Mesenchymal stem cell (in vitro differentiated cells and primary cell): ENCODE measurements at regions not wholly inside any gene's neighbourhood (a gene's known extent, or its start where the extent isn't known, plus 50 kb on each side); places are given as distances from the start of the nearest gene placed in this dataset.

Source experiments
- DNase-seq: peaks from one replicate; pipeline ENCODE4 v3.0.0-alpha.2; 2013
- H2AFZ ChIP-seq: one replicate; pipeline ENCODE4 v1.6.1; 2013; ENCODE audit warnings: low read depth, mild to moderate bottlenecking, control low read depth, inconsistent platforms, low read length, moderate library complexity
- H2AK5ac ChIP-seq: 2 replicates; pipeline ENCODE4 v1.6.1; 2013; ENCODE audit warnings: low read length, moderate library complexity, mild to moderate bottlenecking, inconsistent platforms; ENCODE audit not compliant: severe bottlenecking
- H2BK120ac ChIP-seq: one replicate; pipeline ENCODE4 v1.6.1; 2013; ENCODE audit warnings: low read depth, mild to moderate bottlenecking, inconsistent platforms, low read length, moderate library complexity
- H2BK12ac ChIP-seq, 2 experiments: one replicate each; pipeline ENCODE4 v1.6.1; 2013; ENCODE audit warnings: inconsistent platforms in 2 of 2, low read length in 2 of 2, mild to moderate bottlenecking in 2 of 2, moderate library complexity in 2 of 2, control low read depth in 1 of 2
- H2BK15ac ChIP-seq: one replicate; pipeline ENCODE4 v1.6.1; 2013; ENCODE audit warnings: mild to moderate bottlenecking, low read depth, inconsistent platforms; ENCODE audit not compliant: poor library complexity, severe bottlenecking
- H2BK5ac ChIP-seq: 2 replicates; pipeline ENCODE4 v1.6.1; 2013; ENCODE audit warnings: low read depth, mild to moderate bottlenecking, low read length, control low read depth, inconsistent platforms; ENCODE audit not compliant: poor library complexity, severe bottlenecking
- H3K14ac ChIP-seq, 2 experiments: one replicate each; pipeline ENCODE4 v1.6.1; 2013; ENCODE audit warnings: inconsistent platforms in 2 of 2, low read length in 2 of 2, control low read depth in 1 of 2, mild to moderate bottlenecking in 1 of 2, moderate library complexity in 1 of 2
- H3K18ac ChIP-seq, 2 experiments: one replicate each; pipeline ENCODE4 v1.6.1; 2013; ENCODE audit warnings: inconsistent platforms in 2 of 2, low read length in 2 of 2, control low read depth in 1 of 2, low read depth in 1 of 2, mild to moderate bottlenecking in 1 of 2
- H3K23ac ChIP-seq, 2 experiments: one replicate each; pipeline ENCODE4 v1.6.1; 2013; ENCODE audit warnings: inconsistent platforms in 2 of 2, low read length in 2 of 2, mild to moderate bottlenecking in 2 of 2, moderate library complexity in 2 of 2, control low read depth in 1 of 2
- H3K27ac ChIP-seq: 2 replicates; pipeline ENCODE4 v1.5.1; 2013; ENCODE audit warnings: mild to moderate bottlenecking, moderate library complexity, low read length, control low read depth, inconsistent platforms; ENCODE audit not compliant: poor library complexity, severe bottlenecking
- H3K27me3 ChIP-seq, 2 experiments: 2 replicates each; pipeline versions ENCODE4 v1.6.1 to v1.7.0; 2013; ENCODE audit warnings: low read length in 2 of 2, mild to moderate bottlenecking in 2 of 2, moderate library complexity in 2 of 2, control low read depth in 1 of 2, inconsistent platforms in 1 of 2; ENCODE audit not compliant: control insufficient read depth in 1 of 2, insufficient read depth in 1 of 2
- H3K36me3 ChIP-seq, 2 experiments: 2 replicates each; pipeline versions ENCODE4 v1.6.1 to v1.7.0; 2013; ENCODE audit warnings: low read length in 2 of 2, control low read depth in 1 of 2, inconsistent platforms in 1 of 2, low read depth in 1 of 2, mild to moderate bottlenecking in 1 of 2; ENCODE audit not compliant: insufficient read depth in 2 of 2, control insufficient read depth in 1 of 2
- H3K4ac ChIP-seq, 2 experiments: one replicate each; pipeline ENCODE4 v1.6.1; 2013; ENCODE audit warnings: inconsistent platforms in 2 of 2, low read length in 2 of 2, mild to moderate bottlenecking in 2 of 2, moderate library complexity in 2 of 2, control low read depth in 1 of 2, low read depth in 1 of 2
- H3K4me1 ChIP-seq: 2 replicates; pipeline ENCODE4 v1.6.1; 2013; ENCODE audit warnings: low read depth, low read length, control low read depth; ENCODE audit not compliant: control insufficient read depth, insufficient read depth
- H3K4me2 ChIP-seq: 2 replicates; pipeline ENCODE4 v1.6.1; 2013; ENCODE audit warnings: low read length, mild to moderate bottlenecking, inconsistent platforms; ENCODE audit not compliant: poor library complexity, severe bottlenecking
- H3K4me3 ChIP-seq, 2 experiments: 2 replicates each; pipeline versions ENCODE4 v1.5.1 to v1.7.0; 2013; ENCODE audit warnings: low read length in 2 of 2, mild to moderate bottlenecking in 2 of 2, control low read depth in 1 of 2, low read depth in 1 of 2; ENCODE audit not compliant: insufficient read depth in 1 of 2
- H3K79me1 ChIP-seq: replicated peaks from 2 replicates; pipeline ENCODE4 v1.6.1; 2013; ENCODE audit warnings: mild to moderate bottlenecking, control low read depth, low read length, inconsistent platforms; ENCODE audit not compliant: poor library complexity, severe bottlenecking
- H3K9ac ChIP-seq: 2 replicates; pipeline ENCODE4 v1.7.0; 2013; ENCODE audit warnings: mild to moderate bottlenecking, low read length, moderate library complexity
- H3K9me3 ChIP-seq: 2 replicates; pipeline ENCODE4 v1.7.0; 2013; ENCODE audit warnings: mild to moderate bottlenecking, low read length; ENCODE audit not compliant: control insufficient read depth
- H4K8ac ChIP-seq: one replicate; pipeline ENCODE4 v1.6.1; 2013; ENCODE audit warnings: inconsistent platforms, mild to moderate bottlenecking, low read length, moderate library complexity
- H4K91ac ChIP-seq: one replicate; pipeline ENCODE4 v1.6.1; 2013; ENCODE audit warnings: mild to moderate bottlenecking, low read length, inconsistent platforms
- WGBS: methylation state at CpG from one replicate; pipeline ENCODE4 v1.1.7; 2013; ENCODE audit warnings: mixed read lengths; 5-methylcytosine and 5-hydroxymethylcytosine counted together

DNA sequence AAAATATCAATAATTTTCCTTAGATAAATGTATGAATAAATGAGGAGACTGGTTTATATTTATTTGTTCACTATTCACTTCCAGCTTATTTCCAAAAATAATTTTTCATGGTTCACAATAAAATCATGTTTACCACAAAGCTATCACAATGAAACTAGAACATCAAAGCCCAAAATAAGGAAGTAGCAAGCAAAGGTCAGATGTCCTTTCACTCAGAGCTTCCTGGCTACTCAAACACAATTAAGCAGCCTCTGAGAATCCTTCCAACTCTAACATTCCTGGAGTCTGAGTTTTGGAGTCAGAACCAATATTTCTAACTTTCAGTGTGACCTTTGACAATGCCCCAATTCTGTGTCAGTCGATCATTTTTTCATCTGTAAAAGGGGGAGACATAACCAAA is 527.0 kb downstream of the SOX6 start:
- no peak for DNase-seq
- H3K4ac ChIP-seq, result no peak overlapping the region
- H3K4me1 ChIP-seq, result no peaks in the 10 kb centered on the region
- no peak overlapping the region for H3K23ac ChIP-seq
- H3K27ac ChIP-seq, result no peak overlapping the region
- no peaks in the 10 kb centered on the region for H3K79me1 ChIP-seq
- no peak overlapping the region for H3K18ac ChIP-seq
- no peak overlapping the region for H2BK120ac ChIP-seq
- no peak overlapping the region for H2BK15ac ChIP-seq
- peaks cover 0 to 6% of the 10 kb centered on the region in 2 experiments for H3K27me3 ChIP-seq
- no peak overlapping the region for H2AFZ ChIP-seq
- H2BK12ac ChIP-seq, result no peak overlapping the region
- no peaks in the 10 kb centered on the region for H3K36me3 ChIP-seq
- H3K4me2 ChIP-seq, result no peak overlapping the region
- no peak overlapping the region for H3K14ac ChIP-seq
- no peak overlapping the region for H4K8ac ChIP-seq
- 80% methylated on average over 1 of the region's 1 CpG for WGBS
- H4K91ac ChIP-seq, result no peak overlapping the region
- no peaks in the 10 kb centered on the region for H3K9me3 ChIP-seq
- H3K9ac ChIP-seq, result no peak overlapping the region
- no peak overlapping the region for H2AK5ac ChIP-seq
- no peak overlapping the region for H2BK5ac ChIP-seq
- H3K4me3 ChIP-seq, result no peak overlapping the region

DNA sequence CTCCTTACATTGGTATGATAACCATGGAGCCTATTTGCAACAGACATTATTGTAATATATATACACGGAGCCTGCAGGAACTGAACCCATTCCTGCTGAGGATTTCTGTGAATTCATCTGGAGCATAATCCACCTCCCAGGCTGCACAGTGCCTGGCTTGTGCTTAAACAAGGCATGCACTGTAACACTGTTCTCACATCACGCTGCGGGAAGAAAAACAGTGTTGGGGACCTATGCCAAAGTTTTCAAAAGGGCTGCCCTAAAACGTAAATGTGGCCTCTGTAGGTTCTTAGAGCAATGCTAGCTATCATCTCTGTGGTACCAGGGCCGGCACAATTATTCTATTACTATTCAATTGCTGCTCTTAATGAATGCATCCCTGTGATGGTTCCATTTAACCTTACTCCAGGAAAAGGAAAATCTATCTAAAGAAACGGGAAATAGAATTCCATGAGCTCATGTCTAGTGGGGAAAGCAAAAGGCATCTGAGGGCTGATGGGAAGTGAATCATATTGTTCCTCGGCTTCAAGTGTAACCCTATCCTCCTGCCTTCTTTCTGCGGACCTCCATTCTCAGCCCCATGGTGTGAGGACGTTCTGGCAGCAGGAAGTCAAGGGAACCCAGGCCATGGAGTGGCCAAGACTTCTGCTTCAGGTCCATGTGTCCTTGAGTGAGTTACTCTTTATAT is 525.5 kb downstream of the SOX6 start:
- Histone ChIP-seq H3K4ac (no peak overlapping the region), H3K36me3 (no peaks in the 10 kb centered on the region), H3K27ac (no peak overlapping the region), H2AFZ (no peak overlapping the region), H3K4me3 (no peak overlapping the region), H3K79me1 (no peaks in the 10 kb centered on the region), H3K14ac (no peak overlapping the region), H2BK5ac (no peak overlapping the region), H3K9me3 (no peaks in the 10 kb centered on the region), H2AK5ac (no peak overlapping the region), H3K9ac (no peak overlapping the region), H3K4me2 (no peak overlapping the region), H3K4me1 (no peaks in the 10 kb centered on the region), H3K18ac (no peak overlapping the region), H2BK15ac (no peak overlapping the region), H3K23ac (no peak overlapping the region), H2BK12ac (no peak overlapping the region), H2BK120ac (no peak overlapping the region), H4K91ac (no peak overlapping the region), H3K27me3 (peaks cover 0 to 10% of the 10 kb centered on the region in 2 experiments), H4K8ac (no peak overlapping the region)
- WGBS, result 89% methylated on average over 8 of the region's 9 CpGs
- DNase-seq, result no peak

DNA sequence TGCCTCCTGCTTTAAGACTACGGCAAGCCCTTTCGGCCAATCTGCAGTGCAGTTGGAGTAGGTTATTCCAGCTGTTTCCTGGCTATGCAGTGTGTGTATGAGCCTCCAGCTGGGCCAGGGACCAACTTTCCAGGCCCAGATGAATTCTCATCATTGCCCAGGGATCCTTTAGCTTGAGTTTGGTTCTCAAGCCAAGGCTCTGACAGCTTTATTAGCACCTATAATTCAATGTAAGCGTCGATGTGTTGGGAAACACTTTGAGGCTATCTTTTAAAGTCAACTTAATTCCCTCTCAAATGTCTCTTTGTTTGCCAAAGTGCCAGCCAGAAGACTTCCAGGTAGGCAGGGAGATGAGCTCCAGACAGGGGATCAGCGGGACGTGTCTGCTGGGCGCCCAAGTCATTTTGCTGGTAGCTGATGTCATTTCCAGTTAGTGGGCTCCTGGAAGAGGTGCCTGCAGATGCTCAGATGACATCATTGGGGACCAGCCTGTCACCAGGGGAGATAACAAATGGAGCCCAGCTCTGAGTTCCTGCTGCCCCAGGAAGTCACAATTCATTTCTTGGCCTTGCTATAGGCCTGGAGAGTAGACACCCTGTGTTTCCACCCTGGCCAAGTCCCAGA is 520.4 kb downstream of the SOX6 start:
- Histone ChIP-seq H3K4me1 (no peaks in the 10 kb centered on the region), H3K18ac (no peak overlapping the region), H3K36me3 (no peaks in the 10 kb centered on the region), H3K9me3 (no peaks in the 10 kb centered on the region), H2AK5ac (no peak overlapping the region), H2BK15ac (no peak overlapping the region), H2AFZ (no peak overlapping the region), H3K27ac (no peak overlapping the region), H3K4ac (peak overlapping the region in 1 of 2 experiments; percentile 20), H3K27me3 (peaks cover 7 to 16% of the 10 kb centered on the region in 2 experiments), H4K91ac (no peak overlapping the region), H3K79me1 (no peaks in the 10 kb centered on the region), H2BK12ac (no peak overlapping the region), H3K14ac (no peak overlapping the region), H4K8ac (no peak overlapping the region), H3K4me3 (no peak overlapping the region), H2BK120ac (no peak overlapping the region), H2BK5ac (no peak overlapping the region), H3K4me2 (no peak overlapping the region), H3K9ac (no peak overlapping the region), H3K23ac (no peak overlapping the region)
- DNase-seq, result no peak
- WGBS, result 42% methylated on average over 7 of the region's 7 CpGs

DNA sequence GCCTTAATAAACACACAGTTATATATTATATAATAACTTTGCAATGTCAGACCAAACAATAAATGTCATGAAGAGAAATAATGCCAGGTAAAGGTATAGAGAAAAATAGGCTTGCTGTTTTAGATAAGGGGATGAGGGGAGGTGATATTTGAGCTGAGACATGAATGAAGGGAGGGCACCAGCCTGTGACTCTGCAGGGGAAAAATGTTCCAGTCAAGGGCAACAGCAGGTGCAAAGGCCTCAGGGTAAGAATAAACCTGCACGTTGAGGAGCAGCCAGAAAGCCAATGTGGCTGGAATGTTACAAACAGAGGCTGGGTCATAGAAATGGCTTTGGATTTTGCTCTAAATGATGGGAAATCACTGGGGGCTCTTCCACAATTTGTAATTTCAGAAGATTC is 519.6 kb downstream of the SOX6 start:
- H2BK5ac ChIP-seq, result no peak overlapping the region
- H3K4me1 ChIP-seq, result no peaks in the 10 kb centered on the region
- no peak overlapping the region for H4K91ac ChIP-seq
- no peak for DNase-seq
- no peak overlapping the region for H4K8ac ChIP-seq
- no peak overlapping the region for H3K23ac ChIP-seq
- no peaks in the 10 kb centered on the region for H3K9me3 ChIP-seq
- no peak overlapping the region for H3K18ac ChIP-seq
- H2AK5ac ChIP-seq, result no peak overlapping the region
- no peak overlapping the region for H3K4ac ChIP-seq
- no peak overlapping the region for H2BK15ac ChIP-seq
- H2BK120ac ChIP-seq, result no peak overlapping the region
- no peak overlapping the region for H2AFZ ChIP-seq
- H2BK12ac ChIP-seq, result no peak overlapping the region
- no peak overlapping the region for H3K4me2 ChIP-seq
- H3K4me3 ChIP-seq, result no peak overlapping the region
- H3K27ac ChIP-seq, result no peak overlapping the region
- WGBS, result 87% methylated on average over 1 of the region's 1 CpG
- H3K14ac ChIP-seq, result no peak overlapping the region
- peaks cover 7 to 22% of the 10 kb centered on the region in 2 experiments for H3K27me3 ChIP-seq
- H3K9ac ChIP-seq, result no peak overlapping the region
- no peaks in the 10 kb centered on the region for H3K79me1 ChIP-seq
- no peaks in the 10 kb centered on the region for H3K36me3 ChIP-seq
